ENCODE measurements at regions not wholly inside any gene's neighbourhood (a gene's known extent, or its start where the extent isn't known, plus 50 kb on each side); places are given as distances from the start of the nearest gene placed in this dataset.
"Not testable (repeated sequence)": the region's sequence is repeated elsewhere in the genome, so short reads cannot be mapped to it uniquely, and the experiment has no call there.

GRCh38 chr10:108014902-108015177 lies 850.3 kb upstream of the SORCS1 start:
- no peak for DNase-seq (ENCODE audit: low spot score)

DNA sequence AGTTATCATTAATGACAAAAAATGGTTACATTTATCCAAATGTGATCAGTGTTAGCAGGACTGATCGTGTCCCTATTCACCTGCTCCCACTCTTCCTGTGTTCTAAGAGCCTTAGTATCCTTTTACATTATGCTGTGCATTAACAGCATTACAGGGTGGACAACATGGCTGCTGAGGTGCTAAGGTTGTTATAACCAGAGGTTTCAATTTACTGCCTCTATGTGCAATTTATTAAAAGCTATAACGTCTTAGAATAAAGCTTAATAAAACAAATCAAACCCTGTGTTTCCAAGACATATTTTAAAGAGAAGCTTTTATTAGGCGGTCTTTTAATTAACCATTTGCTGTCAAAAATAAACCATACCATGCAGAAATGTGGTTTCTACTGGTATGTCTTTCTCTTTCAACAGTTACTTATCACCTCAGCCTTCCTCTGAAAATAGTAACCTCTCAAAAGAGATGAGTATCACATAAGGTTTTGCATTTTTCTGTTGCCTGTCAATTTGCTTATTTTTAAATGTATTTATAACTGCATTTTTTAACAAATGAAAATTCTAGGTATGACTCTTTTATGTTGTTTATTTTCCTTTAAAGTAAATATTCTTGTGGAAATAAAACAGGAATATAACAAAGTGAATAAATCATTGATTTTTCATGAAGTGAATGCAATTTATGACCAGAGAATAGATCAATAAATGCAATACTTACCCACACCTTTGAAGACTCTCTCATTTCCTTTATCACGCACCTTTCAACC lies 849.8 kb upstream of the SORCS1 start:
- no peak for DNase-seq (ENCODE audit: low spot score)

GRCh38 chr10:108005627-108006026 lies 841.1 kb upstream of the SORCS1 start:
- DNase-seq (ENCODE audit: low spot score): no peak

DNA sequence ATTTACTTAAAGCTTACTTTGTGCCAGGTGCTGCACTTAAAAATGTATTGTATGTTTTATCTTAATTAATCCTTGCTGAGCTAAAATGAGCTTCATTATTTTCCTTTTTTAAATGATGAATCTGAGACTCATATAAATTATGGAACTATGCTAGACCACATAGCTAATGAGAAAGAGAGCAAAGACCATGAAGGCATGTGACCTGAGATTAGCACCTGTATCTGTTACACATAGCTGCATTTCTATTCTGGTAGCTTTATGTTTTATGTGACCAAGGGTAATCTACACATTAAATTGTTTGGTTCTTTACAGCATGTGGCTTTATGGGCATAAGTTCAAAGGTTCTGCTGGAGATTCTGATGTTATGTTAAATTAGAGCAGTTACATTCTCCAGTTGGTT lies 839.1 kb upstream of the SORCS1 start:
- DNase-seq (ENCODE audit: low spot score): no peak

DNA sequence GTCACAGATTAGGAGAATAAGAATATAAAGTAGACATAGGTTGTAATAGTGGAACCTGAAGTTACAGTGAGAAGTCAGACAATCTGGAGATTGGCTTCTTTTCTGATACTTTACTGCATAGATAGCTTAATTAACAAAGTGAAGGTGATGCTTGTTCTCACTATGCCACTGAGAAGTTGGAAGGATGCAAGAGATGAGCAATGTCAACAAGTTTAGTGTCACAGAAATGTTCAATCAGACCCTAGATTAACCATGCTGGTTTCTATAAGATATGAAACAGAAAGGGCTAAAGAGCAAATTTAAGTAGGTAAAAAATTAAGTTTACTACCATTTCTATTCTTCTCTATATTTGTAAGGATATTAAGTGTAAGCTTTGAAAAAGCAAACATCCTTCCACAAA lies 838.6 kb upstream of the SORCS1 start:
- no peak for DNase-seq (ENCODE audit: low spot score)

DNA sequence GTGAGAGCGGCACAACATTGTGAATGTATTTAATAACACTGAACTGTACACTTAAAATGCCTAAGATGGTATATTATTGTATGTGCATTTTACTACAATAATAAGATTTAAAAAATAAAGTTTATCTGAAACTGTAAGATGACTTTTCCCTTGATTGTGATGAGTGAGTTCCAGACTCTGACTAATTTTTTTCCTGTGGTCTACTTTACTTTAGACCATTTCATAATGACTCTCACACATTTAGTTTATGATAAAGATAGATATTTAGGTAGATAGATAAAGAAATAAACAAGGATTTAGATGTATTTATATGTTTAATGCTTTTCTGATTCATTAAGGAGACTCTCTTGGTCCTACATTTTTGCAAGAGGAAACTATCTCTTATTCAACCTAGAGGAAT lies 835.9 kb upstream of the SORCS1 start:
- DNase-seq (ENCODE audit: low spot score): no peak

DNA sequence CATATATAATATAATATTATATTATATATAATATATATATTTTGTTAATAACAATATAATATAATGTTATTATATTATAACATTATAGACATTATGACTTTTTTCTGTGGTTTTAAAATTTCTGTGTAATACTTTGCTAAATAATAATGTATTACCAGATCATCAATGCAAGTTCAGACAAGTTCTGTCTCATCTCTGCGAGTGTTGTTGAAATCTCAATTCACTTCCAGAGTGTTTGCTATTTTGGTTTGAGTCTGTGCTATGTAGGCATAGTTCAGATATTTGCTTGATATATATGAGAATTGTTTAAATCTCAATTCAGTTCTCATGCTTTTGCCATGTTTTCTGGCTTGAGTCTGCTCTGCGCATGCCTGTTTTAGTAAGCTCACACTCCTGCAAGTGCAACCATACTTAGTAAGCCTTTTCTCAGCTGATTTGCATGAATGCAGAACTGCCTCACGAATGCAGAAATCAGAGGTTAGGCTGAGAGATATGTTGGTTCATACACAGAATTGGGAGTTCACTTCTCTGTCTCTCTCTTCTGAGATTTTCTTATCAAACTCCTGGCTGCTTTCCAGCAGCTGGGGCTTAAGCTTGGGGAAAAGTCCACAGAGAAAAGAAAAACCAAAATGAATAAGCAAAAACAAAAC lies 830.2 kb upstream of the SORCS1 start:
- no peak for DNase-seq (ENCODE audit: low spot score)

- no peak for DNase-seq (ENCODE audit: low spot score)
Observed at GRCh38 chr10:107986571-107986970, 822.1 kb upstream of the SORCS1 start.

DNA sequence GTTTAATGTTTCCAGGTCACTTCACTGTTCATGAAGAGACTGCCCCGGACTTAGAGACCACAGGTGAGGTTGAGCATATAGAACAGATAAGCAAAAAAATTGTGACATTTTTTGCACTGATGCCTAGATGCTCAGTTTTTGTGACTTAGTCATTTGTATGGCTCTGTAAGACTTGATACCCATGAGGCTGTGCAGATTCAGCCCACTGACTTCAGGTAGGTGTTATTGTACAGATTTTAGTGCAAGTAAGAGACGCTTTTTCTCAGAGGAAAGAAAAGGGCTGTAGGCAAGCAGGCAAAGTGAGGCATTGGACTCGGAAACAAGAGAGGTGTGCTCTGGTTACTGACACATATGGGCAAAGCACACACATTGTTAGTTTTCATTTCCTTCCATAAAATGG lies 820.1 kb upstream of the SORCS1 start:
- no peak for DNase-seq (ENCODE audit: low spot score)

DNA sequence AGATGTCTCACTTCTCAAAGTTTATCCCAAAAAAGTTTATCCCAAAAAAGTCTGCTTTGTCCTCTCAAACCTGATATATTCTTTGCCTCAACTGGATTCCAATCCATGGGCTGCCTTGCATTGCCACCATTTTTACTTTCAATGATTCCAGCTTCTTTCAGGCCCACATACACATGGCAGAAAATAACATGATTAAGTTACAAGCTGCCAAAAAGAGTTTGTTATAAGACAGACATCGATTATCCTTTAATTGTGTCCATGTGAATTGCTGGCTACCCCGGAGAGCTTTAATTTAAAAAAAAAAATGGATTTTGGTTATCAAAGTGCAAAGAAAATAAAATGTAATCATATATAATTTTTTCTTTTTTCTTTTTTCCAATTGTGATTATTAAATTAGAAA lies 819.6 kb upstream of the SORCS1 start:
- no peak for DNase-seq (ENCODE audit: low spot score)

GRCh38 chr10:107978455-107978854 lies 813.9 kb upstream of the SORCS1 start:
- no peak for DNase-seq (ENCODE audit: low spot score)

- peak; percentile 36 for DNase-seq (ENCODE audit: low spot score)
Observed at GRCh38 chr10:107971973-107972372, 807.5 kb upstream of the SORCS1 start.

DNA sequence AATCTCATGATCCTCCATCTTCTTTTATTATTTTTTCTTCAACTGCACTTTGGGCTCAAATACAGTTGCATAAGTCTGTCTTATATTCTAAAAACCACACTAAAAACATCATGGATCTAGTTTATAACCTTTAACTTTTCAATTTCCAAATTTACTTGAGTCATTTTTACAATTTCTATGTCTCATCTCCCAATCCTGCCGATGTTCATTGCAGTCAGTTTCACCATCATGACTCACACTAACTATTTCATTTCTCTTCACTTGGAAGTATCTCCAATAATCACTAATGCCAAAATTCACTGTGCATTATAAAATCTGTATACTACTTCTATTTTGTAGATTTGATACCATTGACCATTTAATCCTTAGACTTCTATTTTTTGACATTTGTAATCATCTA lies 806.9 kb upstream of the SORCS1 start:
- no peak for DNase-seq (ENCODE audit: low spot score)

- DNase-seq (ENCODE audit: low spot score): no peak
Observed at GRCh38 chr10:107970512-107970911, 806.0 kb upstream of the SORCS1 start.

- no peak for DNase-seq (ENCODE audit: low spot score)
Observed at GRCh38 chr10:107969936-107970335, 805.4 kb upstream of the SORCS1 start.

DNA sequence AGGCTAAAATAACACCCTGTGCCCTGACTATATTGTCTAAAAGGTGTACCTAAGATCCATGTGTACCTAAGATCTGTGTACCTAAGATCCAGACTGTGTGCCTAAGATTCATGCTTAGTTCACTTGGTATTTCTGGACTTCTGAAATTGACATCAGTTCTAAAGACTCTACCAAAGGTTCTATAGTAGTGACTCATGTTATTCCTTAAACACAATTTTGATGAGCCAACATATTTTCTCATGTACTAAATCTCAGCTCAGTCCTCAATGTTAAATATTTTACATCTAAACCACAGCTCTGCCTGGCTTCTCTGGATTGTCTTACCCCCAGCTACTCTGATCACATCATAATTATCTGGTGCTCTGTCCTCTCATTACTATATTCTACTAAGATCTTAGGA lies 802.3 kb upstream of the SORCS1 start:
- no peak for DNase-seq (ENCODE audit: low spot score)

DNA sequence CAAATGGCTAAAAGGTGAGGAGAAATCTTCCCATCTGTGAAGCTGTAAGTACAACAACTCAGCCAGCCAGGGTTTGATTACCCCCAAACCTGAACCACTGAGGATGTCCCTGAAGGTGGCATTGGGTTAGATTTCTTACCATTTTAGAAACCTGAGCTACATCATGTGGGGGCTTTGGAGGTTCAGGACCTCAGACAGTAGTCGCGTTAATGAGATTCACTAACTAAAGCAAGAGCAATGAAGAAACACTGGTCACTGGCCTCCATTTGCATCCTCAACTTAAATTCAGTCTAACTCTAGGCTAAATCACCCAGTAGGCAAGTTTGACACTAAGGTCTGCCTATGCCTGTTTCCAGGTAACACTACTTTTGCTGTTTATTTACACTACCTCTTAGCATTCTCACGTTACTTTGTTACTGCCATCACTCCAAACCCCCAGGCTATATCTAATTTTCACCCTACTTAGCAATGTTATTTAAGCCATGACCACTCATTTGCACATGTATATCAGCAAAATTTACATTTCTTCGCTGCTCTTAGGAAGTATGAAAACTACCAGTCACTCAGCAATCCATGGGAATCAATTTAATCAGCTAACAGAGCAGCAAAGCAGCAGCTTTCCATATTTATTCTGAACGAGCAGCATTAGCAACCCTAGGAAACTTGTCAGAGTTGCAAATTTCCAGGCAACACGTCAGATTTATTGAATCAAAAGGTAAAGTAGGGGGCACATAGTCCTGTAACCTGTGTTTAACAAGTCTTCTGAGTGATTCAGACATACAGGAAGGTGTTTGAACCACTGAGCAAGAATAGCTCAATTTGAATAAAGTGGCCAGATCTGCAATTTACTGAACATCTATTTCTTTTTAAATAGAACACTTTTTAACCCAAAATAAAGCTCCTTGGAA lies 788.4 kb upstream of the SORCS1 start:
- DNase-seq (ENCODE audit: low spot score): no peak

- DNase-seq (ENCODE audit: low spot score): not testable (repeated sequence)
Observed at GRCh38 chr10:107950411-107951062, 786.0 kb upstream of the SORCS1 start.

DNA sequence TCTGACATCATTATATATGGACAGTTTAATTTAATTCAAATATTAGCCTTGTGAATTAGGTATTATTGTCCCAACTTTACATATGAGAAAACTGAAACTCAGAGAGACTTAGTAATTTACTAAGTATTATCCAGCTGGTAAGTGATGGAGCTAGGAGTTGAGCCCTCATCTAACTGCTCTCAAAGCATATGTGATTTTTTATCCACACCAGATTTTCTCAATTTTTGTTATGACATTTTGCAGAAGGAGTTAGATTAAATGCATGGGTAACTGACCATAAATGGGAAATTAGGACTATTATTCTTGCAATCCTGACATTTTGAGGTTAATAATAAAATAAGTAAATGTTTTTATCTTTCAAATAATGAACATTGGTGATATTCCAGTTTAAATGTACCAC lies 778.3 kb upstream of the SORCS1 start:
- no peak for DNase-seq (ENCODE audit: low spot score)

DNA sequence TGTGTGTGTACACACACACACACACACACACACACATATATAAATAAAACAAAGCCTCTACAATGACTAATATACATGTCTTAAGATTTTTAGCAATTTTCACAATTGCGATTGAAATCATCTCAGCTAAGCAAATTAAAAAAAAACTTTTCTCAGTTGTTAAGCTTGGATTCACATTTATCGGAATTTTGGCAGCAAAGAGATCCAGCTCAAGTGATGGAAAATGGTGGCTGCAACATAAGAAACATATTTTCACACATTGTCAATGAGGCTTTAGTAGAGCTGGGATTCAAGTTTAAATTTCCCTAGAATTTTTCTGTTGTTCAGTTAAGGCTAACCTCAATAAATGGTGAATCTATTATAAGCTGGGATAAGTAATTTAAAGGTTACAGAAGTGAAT lies 768.6 kb upstream of the SORCS1 start:
- DNase-seq (ENCODE audit: low spot score): no peak

DNA sequence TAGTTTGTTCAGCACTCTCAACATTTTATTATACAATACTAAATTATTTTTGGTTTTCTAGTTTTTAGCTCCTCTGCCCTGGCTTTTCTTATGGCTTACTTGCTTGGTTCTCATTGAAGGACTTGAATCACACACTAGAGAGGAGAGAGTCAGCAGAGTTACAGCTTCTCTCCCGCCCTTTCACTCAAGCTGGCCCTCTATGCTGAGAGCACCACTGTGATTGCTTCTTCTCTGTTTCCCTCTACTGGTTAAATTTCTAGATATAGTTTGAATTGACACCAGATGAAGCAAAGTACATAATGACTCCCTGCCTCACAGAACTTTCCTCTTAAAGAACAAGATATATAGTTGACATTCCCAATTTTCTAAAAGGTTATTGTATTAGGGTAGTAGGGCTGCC lies 767.3 kb upstream of the SORCS1 start:
- no peak for DNase-seq (ENCODE audit: low spot score)

DNA sequence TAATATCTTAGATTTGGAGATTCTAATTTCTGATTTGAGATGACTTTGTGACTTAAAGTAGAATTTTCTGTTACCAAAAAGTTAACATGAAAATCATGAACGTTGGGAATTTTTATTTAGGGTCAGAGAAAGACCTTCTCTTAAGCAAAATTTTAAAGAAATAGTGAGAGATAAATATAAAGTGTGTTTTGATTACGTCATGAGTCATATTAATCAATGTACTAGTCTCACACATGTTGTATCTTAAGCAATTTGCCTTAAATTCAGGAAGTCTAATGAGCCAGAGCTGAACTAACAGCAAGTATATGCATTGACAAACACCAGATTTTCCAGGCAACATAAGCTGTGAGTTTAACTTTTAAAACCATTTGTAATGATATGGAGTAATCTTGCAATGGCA lies 765.5 kb upstream of the SORCS1 start:
- DNase-seq (ENCODE audit: low spot score): no peak
